SU-DHL-6 (cell line): ENCODE measurements at regions not wholly inside any gene's neighbourhood (a gene's known extent, or its start where the extent isn't known, plus 50 kb on each side); places are given as distances from the start of the nearest gene placed in this dataset.

ENCODE experiments used
- CTCF ChIP-seq: fragments of 200-600 bp; sonication (generic); IDR thresholded peaks from one replicate; pipeline ENCODE4 v1.5.1; 2017; ENCODE audit warnings: antibody characterized with exemption, mild to moderate bottlenecking, low read length, moderate library complexity; ENCODE audit not compliant: insufficient read depth, poor library complexity, severe bottlenecking
- EZH2phosphoT487 ChIP-seq: fragments of 200-600 bp; sonication (generic), shearing (Covaris generic); conservative IDR thresholded peaks from 2 replicates; pipeline ENCODE4 v1.6.1; 2018; ENCODE audit warnings: mild to moderate bottlenecking, antibody characterized with exemption, low read length, moderate library complexity, mixed read lengths

- TF ChIP-seq CTCF = no peak
- no peak for TF ChIP-seq EZH2phosphoT487
These were observed 87.2 kb upstream of the PLEKHM1 start for GRCh38 chr17:45577571-45578279.
